Keratinocyte (primary cell): ENCODE measurements at regions not wholly inside any gene's neighbourhood (a gene's known extent, or its start where the extent isn't known, plus 50 kb on each side); places are given as distances from the start of the nearest gene placed in this dataset.

Experiments
- DNase-seq: peaks from one replicate; pipeline ENCODE4 v3.0.0-alpha.2; 2011; ENCODE audit warnings: low read depth, missing footprints, low spot score
- FAIRE-seq: peaks from 2 replicates; lab custom pipeline; 2011; peaks lifted over from hg19 to GRCh38; lab: Jason Lieb, UNC
- H2AFZ ChIP-seq: 2 replicates; pipeline ENCODE4 v1.6.0; 2012; ENCODE audit warnings: low read length, control low read depth, inconsistent platforms; ENCODE audit not compliant: control insufficient read depth
- H3K27ac ChIP-seq: 2 replicates; pipeline ENCODE4 v1.5.1; 2011; ENCODE audit warnings: low read length; ENCODE audit not compliant: control insufficient read depth, insufficient read depth
- H3K27me3 ChIP-seq: 3 replicates; pipeline ENCODE4 v1.6.0; 2011; ENCODE audit warnings: low read length; ENCODE audit not compliant: control insufficient read depth, insufficient read depth; ENCODE audit errors: extremely low read depth
- H3K36me3 ChIP-seq, 2 experiments: 2 replicates in 1 of 2; 3 replicates in 1 of 2; pipeline ENCODE4 v1.5.1; 2011; ENCODE audit warnings: low read length in 2 of 2, mild to moderate bottlenecking in 1 of 2; ENCODE audit not compliant: control insufficient read depth in 2 of 2, insufficient read depth in 2 of 2; ENCODE audit errors: extremely low read depth in 1 of 2
- H3K4me1 ChIP-seq: 3 replicates; pipeline ENCODE4 v1.5.1; 2011; ENCODE audit warnings: low read length; ENCODE audit not compliant: control insufficient read depth, insufficient read depth; ENCODE audit errors: extremely low read depth
- H3K4me2 ChIP-seq: 3 replicates; pipeline ENCODE4 v1.6.0; 2011; ENCODE audit warnings: low read depth, low read length; ENCODE audit not compliant: control insufficient read depth, insufficient read depth; ENCODE audit errors: extremely low read depth
- H3K4me3 ChIP-seq, 3 experiments: fragments of 200-600 bp in 1 of 3; sonication (generic) in 1 of 3; 2 replicates in 2 of 3; 3 replicates in 1 of 3; pipeline ENCODE4 v1.5.1; 2011 to 2016; ENCODE audit warnings: low read length in 3 of 3, mild to moderate bottlenecking in 3 of 3, control low read depth in 2 of 3, inconsistent platforms in 1 of 3, low read depth in 1 of 3, mixed read lengths in 1 of 3, mixed run types in 1 of 3, moderate library complexity in 1 of 3; ENCODE audit not compliant: control insufficient read depth in 2 of 3, insufficient read depth in 2 of 3; ENCODE audit errors: extremely low read depth in 1 of 3
- H3K79me2 ChIP-seq: 2 replicates; pipeline ENCODE4 v1.6.0; 2012; ENCODE audit warnings: low read length; ENCODE audit not compliant: control insufficient read depth, insufficient read depth
- H3K9ac ChIP-seq: 3 replicates; pipeline ENCODE4 v1.6.0; 2011; ENCODE audit warnings: low read length; ENCODE audit not compliant: control insufficient read depth, insufficient read depth; ENCODE audit errors: extremely low read depth
- H3K9me1 ChIP-seq: 3 replicates; pipeline ENCODE4 v1.6.0; 2011; ENCODE audit warnings: low read length; ENCODE audit not compliant: control insufficient read depth, insufficient read depth; ENCODE audit errors: extremely low read depth
- H3K9me3 ChIP-seq: 2 replicates; pipeline ENCODE4 v1.5.1; 2012; ENCODE audit warnings: low read depth, low read length; ENCODE audit not compliant: control insufficient read depth
- H4K20me1 ChIP-seq: 3 replicates; pipeline ENCODE4 v1.6.0; 2011; ENCODE audit warnings: low read length; ENCODE audit not compliant: control insufficient read depth, insufficient read depth; ENCODE audit errors: extremely low read depth
- EZH2 ChIP-seq: IDR thresholded peaks from one replicate; pipeline ENCODE4 v1.6.1; 2012; ENCODE audit warnings: inconsistent platforms, mild to moderate bottlenecking, low read length, moderate library complexity
- dilution Hi-C: fragments of 300-500 bp; cut with MboI; formaldehyde crosslinking; loops from one replicate; pipeline ENCODE4 v1.7.0; 2020; ENCODE audit warnings: low sequenced_read_pairs; ENCODE audit not compliant: extremely low pct_ligation_motif_present
- TF ChIP-seq, protein P1 (sequence below), 3 experiments: IDR thresholded peaks in 1 of 3; conservative IDR thresholded peaks in 1 of 3; optimal IDR thresholded peaks in 1 of 3; 2 replicates in 2 of 3; 3 replicates in 1 of 3; pipeline versions ENCODE3 to v1.5.1; 2011; ENCODE audit warnings: low read length in 3 of 3, mild to moderate bottlenecking in 3 of 3, moderate library complexity in 2 of 3, control low read depth in 1 of 3, inconsistent platforms in 1 of 3; ENCODE audit not compliant: insufficient read depth in 2 of 3; ENCODE audit errors: extremely low read depth in 1 of 3

DNA sequence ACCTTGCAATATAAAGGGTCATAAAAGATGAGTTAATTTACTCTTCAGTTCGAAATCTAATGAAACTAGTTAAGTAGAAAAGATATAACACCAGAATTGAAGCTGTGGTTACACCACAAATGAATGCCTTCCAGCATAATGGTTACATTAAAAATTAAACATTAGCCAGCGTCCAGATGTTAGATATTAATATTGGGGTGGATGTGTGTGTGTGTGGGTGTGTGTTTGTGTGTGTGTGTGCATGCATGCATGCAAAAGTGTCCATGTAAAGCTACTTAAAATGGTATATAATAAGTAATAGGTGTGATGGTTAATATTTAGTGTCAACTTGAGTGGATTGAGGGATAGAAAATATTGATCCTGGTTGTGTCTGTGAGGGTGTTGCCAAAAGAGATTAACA, 170.4 kb upstream of the FN1 start:
- H3K4me2 ChIP-seq, result no peak overlapping the region
- no peak for FAIRE-seq
- dilution Hi-C loops, result no loop called here
- no peaks in the 10 kb centered on the region for H4K20me1 ChIP-seq
- no peaks in the 10 kb centered on the region for H3K9me1 ChIP-seq
- no peak overlapping the region for H3K27ac ChIP-seq
- peaks cover 8% of the 10 kb centered on the region for H3K4me1 ChIP-seq
- TF ChIP-seq, protein P1, sequence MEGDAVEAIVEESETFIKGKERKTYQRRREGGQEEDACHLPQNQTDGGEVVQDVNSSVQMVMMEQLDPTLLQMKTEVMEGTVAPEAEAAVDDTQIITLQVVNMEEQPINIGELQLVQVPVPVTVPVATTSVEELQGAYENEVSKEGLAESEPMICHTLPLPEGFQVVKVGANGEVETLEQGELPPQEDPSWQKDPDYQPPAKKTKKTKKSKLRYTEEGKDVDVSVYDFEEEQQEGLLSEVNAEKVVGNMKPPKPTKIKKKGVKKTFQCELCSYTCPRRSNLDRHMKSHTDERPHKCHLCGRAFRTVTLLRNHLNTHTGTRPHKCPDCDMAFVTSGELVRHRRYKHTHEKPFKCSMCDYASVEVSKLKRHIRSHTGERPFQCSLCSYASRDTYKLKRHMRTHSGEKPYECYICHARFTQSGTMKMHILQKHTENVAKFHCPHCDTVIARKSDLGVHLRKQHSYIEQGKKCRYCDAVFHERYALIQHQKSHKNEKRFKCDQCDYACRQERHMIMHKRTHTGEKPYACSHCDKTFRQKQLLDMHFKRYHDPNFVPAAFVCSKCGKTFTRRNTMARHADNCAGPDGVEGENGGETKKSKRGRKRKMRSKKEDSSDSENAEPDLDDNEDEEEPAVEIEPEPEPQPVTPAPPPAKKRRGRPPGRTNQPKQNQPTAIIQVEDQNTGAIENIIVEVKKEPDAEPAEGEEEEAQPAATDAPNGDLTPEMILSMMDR (optimal IDR thresholded peaks at IDR 0.05 in 1 of 3, IDR thresholded peaks at IDR 0.05 in 1 of 3, conservative IDR thresholded peaks at IDR 0.05 in 1 of 3; ENCODE audit: extremely low read depth in 1 of 3, insufficient read depth in 2 of 3, low read length in 3 of 3), result no peak
- no peak for TF ChIP-seq EZH2
- DNase-seq, result no peak
- no peaks in the 10 kb centered on the region for H3K27me3 ChIP-seq
- H2AFZ ChIP-seq, result no peak overlapping the region
- no peak overlapping the region for H3K4me3 ChIP-seq
- no peak overlapping the region for H3K9ac ChIP-seq
- H3K36me3 ChIP-seq, result no peaks in the 10 kb centered on the region
- no peaks in the 10 kb centered on the region for H3K79me2 ChIP-seq
- H3K9me3 ChIP-seq, result no peaks in the 10 kb centered on the region

DNA sequence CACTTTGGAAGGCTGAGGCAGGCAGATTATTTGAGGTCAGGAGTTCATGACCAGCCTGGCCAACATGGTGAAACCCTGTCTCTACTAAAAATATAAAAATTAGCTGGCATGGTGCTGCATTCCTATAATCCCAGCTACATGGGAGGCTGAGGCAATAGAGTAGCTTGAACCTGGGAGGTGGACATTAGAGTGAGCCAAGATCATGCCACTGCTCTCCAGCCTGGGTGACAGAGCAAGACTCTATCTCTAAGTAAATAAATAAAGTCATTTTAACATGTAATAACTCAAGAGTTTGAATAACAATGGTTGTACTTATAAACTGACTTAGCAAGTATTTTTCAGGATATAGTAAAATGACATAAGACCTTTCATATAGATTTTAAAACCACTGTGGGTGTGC, 169.3 kb upstream of the FN1 start:
- Histone ChIP-seq H3K4me3 (no peak overlapping the region), H3K27me3 (no peaks in the 10 kb centered on the region), H3K4me1 (peaks cover 8% of the 10 kb centered on the region), H3K79me2 (no peaks in the 10 kb centered on the region), H4K20me1 (no peaks in the 10 kb centered on the region), H3K9me3 (no peaks in the 10 kb centered on the region), H3K9me1 (no peaks in the 10 kb centered on the region), H3K9ac (no peak overlapping the region), H3K27ac (no peak overlapping the region), H3K4me2 (no peak overlapping the region), H2AFZ (no peak overlapping the region), H3K36me3 (no peaks in the 10 kb centered on the region)
- FAIRE-seq (no peak), DNase-seq (no peak)
- TF ChIP-seq, protein P1 (optimal IDR thresholded peaks at IDR 0.05 in 1 of 3, IDR thresholded peaks at IDR 0.05 in 1 of 3, conservative IDR thresholded peaks at IDR 0.05 in 1 of 3; ENCODE audit: extremely low read depth in 1 of 3, insufficient read depth in 2 of 3, low read length in 3 of 3), result no peak
- TF ChIP-seq EZH2, result no peak
- dilution Hi-C loops, result no loop called here
